HepG2 (cell line): ENCODE measurements at regions not wholly inside any gene's neighbourhood (a gene's known extent, or its start where the extent isn't known, plus 50 kb on each side); places are given as distances from the start of the nearest gene placed in this dataset.

Experiments used
- ATF7-NPFF ChIP-seq: sonication (generic); formaldehyde crosslinking; IDR thresholded peaks from 2 replicates; pipeline ENCODE4 v1.8.1; 2023; ENCODE audit warnings: mild to moderate bottlenecking, low read depth, missing genetic modification reagents, moderate library complexity
- CREBL2 ChIP-seq: sonication (generic); formaldehyde crosslinking; IDR thresholded peaks from 2 replicates; pipeline ENCODE4 v1.8.1; 2023; ENCODE audit warnings: missing genetic modification reagents, mild to moderate bottlenecking, borderline replicate concordance
- GLI4 ChIP-seq: sonication (generic); formaldehyde crosslinking; IDR thresholded peaks from 2 replicates; pipeline ENCODE4 v1.5.1; 2020; ENCODE audit warnings: missing genetic modification reagents, mild to moderate bottlenecking, moderate library complexity, borderline replicate concordance
- HES4 ChIP-seq: sonication (generic); formaldehyde crosslinking; IDR thresholded peaks from 2 replicates; pipeline ENCODE4 v1.9.0; 2021; ENCODE audit warnings: mild to moderate bottlenecking, missing genetic modification reagents, borderline replicate concordance
- MXI1 ChIP-seq: IDR thresholded peaks from 3 replicates; pipeline ENCODE4 v1.6.1; 2012; ENCODE audit warnings: low read depth, low read length, inconsistent platforms, borderline replicate concordance
- NFKB2 ChIP-seq: sonication (generic); formaldehyde crosslinking; IDR thresholded peaks from 2 replicates; pipeline ENCODE4 v1.4.0; 2020; ENCODE audit warnings: missing genetic modification reagents, borderline replicate concordance
- PAX8 ChIP-seq: sonication (generic); formaldehyde crosslinking; IDR thresholded peaks from 2 replicates; pipeline ENCODE4 v1.8.0; 2022; ENCODE audit warnings: mild to moderate bottlenecking, missing genetic modification reagents, borderline replicate concordance
- SAFB2 ChIP-seq: sonication (generic); formaldehyde crosslinking; IDR thresholded peaks from 2 replicates; pipeline ENCODE4 v1.5.1; 2020; ENCODE audit warnings: missing genetic modification reagents, low read depth, mild to moderate bottlenecking, borderline replicate concordance
- SAP130 ChIP-seq: IDR thresholded peaks from 2 replicates; pipeline ENCODE4 v1.6.1; 2016; ENCODE audit warnings: low read depth
- ZBTB42 ChIP-seq: sonication (generic); formaldehyde crosslinking; IDR thresholded peaks from 2 replicates; pipeline ENCODE4 v1.5.0; 2020; ENCODE audit warnings: mild to moderate bottlenecking, missing genetic modification reagents
- ZMYM3 ChIP-seq: sonication (generic); formaldehyde crosslinking; IDR thresholded peaks from 2 replicates; pipeline ENCODE4 v1.5.1; 2020; ENCODE audit warnings: mild to moderate bottlenecking, missing genetic modification reagents
- ZNF274 ChIP-seq: sonication (generic); formaldehyde crosslinking; IDR thresholded peaks from 2 replicates; pipeline ENCODE4 v1.5.1; 2020; ENCODE audit warnings: mild to moderate bottlenecking, missing genetic modification reagents
- ZNF563 ChIP-seq: sonication (generic); formaldehyde crosslinking; IDR thresholded peaks from 2 replicates; pipeline ENCODE4 v1.8.0; 2022; ENCODE audit warnings: mild to moderate bottlenecking, moderate library complexity, missing genetic modification reagents
- ZNF678 ChIP-seq: sonication (generic); formaldehyde crosslinking; IDR thresholded peaks from 2 replicates; pipeline ENCODE4 v1.4.0; 2020; ENCODE audit warnings: mild to moderate bottlenecking, missing genetic modification reagents
- ZNF709 ChIP-seq: sonication (generic); formaldehyde crosslinking; IDR thresholded peaks from 2 replicates; pipeline ENCODE4 v1.5.0; 2020; ENCODE audit warnings: mild to moderate bottlenecking, missing genetic modification reagents
- ZNF776 ChIP-seq: sonication (generic); formaldehyde crosslinking; IDR thresholded peaks from 2 replicates; pipeline ENCODE4 v1.4.0; 2020; ENCODE audit warnings: mild to moderate bottlenecking, missing genetic modification reagents
- ZNF790 ChIP-seq: sonication (generic); formaldehyde crosslinking; IDR thresholded peaks from 2 replicates; pipeline ENCODE4 v1.8.0; 2022; ENCODE audit warnings: missing genetic modification reagents, mild to moderate bottlenecking, borderline replicate concordance
- ZNF883 ChIP-seq: sonication (generic); formaldehyde crosslinking; IDR thresholded peaks from 2 replicates; pipeline ENCODE4 v1.5.1; 2020; ENCODE audit warnings: mild to moderate bottlenecking, missing genetic modification reagents; ENCODE audit errors: not compliant biosample characterization
- TF ChIP-seq, protein P1 (sequence below): sonication (generic); formaldehyde crosslinking; IDR thresholded peaks from 2 replicates; pipeline ENCODE4 v1.9.0; 2021; ENCODE audit warnings: missing genetic modification reagents, borderline replicate concordance

DNA sequence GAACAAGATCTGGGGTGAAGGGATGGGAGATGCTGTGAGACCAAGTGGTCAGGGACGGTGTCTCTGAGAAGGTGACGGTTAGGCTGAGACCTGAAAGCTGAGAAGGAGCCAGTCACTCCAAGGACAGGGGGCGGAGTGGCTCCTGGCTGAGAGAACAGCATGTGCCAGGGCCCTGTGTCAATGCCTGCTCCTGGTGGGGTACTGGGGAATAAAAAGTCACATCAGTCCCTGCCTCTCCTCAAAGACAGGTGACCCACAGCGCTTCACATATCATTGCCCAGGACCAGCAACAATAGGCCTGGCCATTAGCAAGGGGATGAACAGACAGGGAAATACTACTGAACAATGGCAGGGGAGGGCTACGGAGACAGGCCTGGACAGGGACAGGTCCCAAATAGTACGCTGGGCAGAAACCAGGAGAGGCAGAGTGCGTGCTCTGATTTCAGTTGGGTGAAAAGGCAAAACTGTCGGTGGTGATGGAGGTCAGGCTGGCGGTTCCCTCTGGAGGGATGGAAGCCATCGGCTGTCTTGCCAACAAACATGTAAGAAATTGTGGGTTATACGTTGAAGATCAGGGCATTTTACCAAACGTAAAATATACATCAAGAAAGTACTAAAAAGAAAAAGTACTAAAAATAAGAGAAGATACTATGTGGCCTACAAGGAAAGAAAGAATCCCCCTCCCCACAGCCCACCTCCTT, 64.3 kb downstream of the C9orf50 start (continued):
- no peak for TF ChIP-seq ZNF883
- peak; percentile 71; the same call in 1 of the 2 replicates for TF ChIP-seq GLI4
- peak; percentile 92; the same call in 1 of the 2 replicates for TF ChIP-seq ZNF790 (CRISPR knock-in tag)
- 0 out of 2 replicates have a peak, but pooled peaks have one; percentile 6 for TF ChIP-seq ZNF709
- TF ChIP-seq SAFB2 (CRISPR knock-in tag): no peak
- TF ChIP-seq ZNF563 (CRISPR knock-in tag): no peak; the same call in 1 of the 2 replicates
- TF ChIP-seq ZNF274 (CRISPR knock-in tag): 0 out of 2 replicates have a peak, but pooled peaks have one; percentile 31
- TF ChIP-seq ZNF678 (CRISPR knock-in tag): no peak
- peak; percentile 60 for TF ChIP-seq ZMYM3 (CRISPR knock-in tag)
- TF ChIP-seq CREBL2 (CRISPR knock-in tag): no peak
- 0 out of 2 replicates have a peak, but pooled peaks have one; percentile 7 for TF ChIP-seq ATF7-NPFF
- TF ChIP-seq ZBTB42 (CRISPR knock-in tag): 0 out of 2 replicates have a peak, but pooled peaks have one; percentile 21
- no peak for TF ChIP-seq ZNF776 (CRISPR knock-in tag)
- TF ChIP-seq SAP130 (CRISPR knock-in tag): no peak
- TF ChIP-seq MXI1: no peak
- TF ChIP-seq, protein P1, sequence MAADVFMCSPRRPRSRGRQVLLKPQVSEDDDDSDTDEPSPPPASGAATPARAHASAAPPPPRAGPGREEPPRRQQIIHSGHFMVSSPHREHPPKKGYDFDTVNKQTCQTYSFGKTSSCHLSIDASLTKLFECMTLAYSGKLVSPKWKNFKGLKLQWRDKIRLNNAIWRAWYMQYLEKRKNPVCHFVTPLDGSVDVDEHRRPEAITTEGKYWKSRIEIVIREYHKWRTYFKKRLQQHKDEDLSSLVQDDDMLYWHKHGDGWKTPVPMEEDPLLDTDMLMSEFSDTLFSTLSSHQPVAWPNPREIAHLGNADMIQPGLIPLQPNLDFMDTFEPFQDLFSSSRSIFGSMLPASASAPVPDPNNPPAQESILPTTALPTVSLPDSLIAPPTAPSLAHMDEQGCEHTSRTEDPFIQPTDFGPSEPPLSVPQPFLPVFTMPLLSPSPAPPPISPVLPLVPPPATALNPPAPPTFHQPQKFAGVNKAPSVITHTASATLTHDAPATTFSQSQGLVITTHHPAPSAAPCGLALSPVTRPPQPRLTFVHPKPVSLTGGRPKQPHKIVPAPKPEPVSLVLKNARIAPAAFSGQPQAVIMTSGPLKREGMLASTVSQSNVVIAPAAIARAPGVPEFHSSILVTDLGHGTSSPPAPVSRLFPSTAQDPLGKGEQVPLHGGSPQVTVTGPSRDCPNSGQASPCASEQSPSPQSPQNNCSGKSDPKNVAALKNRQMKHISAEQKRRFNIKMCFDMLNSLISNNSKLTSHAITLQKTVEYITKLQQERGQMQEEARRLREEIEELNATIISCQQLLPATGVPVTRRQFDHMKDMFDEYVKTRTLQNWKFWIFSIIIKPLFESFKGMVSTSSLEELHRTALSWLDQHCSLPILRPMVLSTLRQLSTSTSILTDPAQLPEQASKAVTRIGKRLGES: no peak
- no peak for TF ChIP-seq HES4 (CRISPR knock-in tag)
- TF ChIP-seq PAX8 (CRISPR knock-in tag): no peak
- no peak for TF ChIP-seq NFKB2
